ENCODE measurements at regions not wholly inside any gene's neighbourhood (a gene's known extent, or its start where the extent isn't known, plus 50 kb on each side); places are given as distances from the start of the nearest gene placed in this dataset.

DNA sequence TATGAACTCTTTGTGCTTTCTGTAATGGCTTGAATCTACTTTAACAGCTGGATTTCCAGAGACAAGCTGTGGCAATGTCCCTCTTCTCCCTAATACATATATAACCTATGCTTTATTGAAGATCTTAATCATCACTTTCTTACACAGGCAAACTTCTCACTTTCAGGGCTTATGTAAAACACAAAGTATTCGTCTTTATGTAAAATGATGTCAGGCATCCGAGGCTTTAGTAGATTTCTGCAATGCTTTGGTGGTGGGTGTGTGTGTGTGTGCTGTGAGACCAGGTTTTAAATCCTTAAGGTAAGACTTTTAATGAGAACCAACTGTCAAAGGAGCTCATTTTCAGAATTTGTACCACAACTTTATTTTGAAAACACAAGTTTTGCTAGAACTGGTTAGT is 70.0 kb upstream of the HMGA2 start:
- TF ChIP-seq POLR2AphosphoS5 (IDR thresholded peaks at IDR 0.05): no peak
- no peak for TF ChIP-seq POLR2A (IDR thresholded peaks at IDR 0.05)
- TF ChIP-seq, protein P1, sequence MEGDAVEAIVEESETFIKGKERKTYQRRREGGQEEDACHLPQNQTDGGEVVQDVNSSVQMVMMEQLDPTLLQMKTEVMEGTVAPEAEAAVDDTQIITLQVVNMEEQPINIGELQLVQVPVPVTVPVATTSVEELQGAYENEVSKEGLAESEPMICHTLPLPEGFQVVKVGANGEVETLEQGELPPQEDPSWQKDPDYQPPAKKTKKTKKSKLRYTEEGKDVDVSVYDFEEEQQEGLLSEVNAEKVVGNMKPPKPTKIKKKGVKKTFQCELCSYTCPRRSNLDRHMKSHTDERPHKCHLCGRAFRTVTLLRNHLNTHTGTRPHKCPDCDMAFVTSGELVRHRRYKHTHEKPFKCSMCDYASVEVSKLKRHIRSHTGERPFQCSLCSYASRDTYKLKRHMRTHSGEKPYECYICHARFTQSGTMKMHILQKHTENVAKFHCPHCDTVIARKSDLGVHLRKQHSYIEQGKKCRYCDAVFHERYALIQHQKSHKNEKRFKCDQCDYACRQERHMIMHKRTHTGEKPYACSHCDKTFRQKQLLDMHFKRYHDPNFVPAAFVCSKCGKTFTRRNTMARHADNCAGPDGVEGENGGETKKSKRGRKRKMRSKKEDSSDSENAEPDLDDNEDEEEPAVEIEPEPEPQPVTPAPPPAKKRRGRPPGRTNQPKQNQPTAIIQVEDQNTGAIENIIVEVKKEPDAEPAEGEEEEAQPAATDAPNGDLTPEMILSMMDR (IDR thresholded peaks at IDR 0.05): no peak

Measured in transverse colon (tissue), 4 donors.